ENCODE measurements at regions not wholly inside any gene's neighbourhood (a gene's known extent, or its start where the extent isn't known, plus 50 kb on each side); places are given as distances from the start of the nearest gene placed in this dataset.
"Not testable (repeated sequence)": the region's sequence is repeated elsewhere in the genome, so short reads cannot be mapped to it uniquely, and the experiment has no call there.

- DNase-seq, result no peak
Observed at GRCh38 chr1:166703141-166703540, 136.1 kb upstream of the POGK start.

GRCh38 chr1:166703726-166704462 lies 135.4 kb upstream of the POGK start:
- no peak for DNase-seq

- DNase-seq, result no peak
Observed at GRCh38 chr1:166705376-166706289, 133.6 kb upstream of the POGK start.

- DNase-seq, result no peak
Observed at GRCh38 chr1:166716620-166717019, 122.7 kb upstream of the POGK start.

- DNase-seq, result no peak
Observed at GRCh38 chr1:166721145-166721544, 118.1 kb upstream of the POGK start.

GRCh38 chr1:166730299-166730888 lies 108.9 kb upstream of the POGK start:
- DNase-seq, result no peak

GRCh38 chr1:166738140-166738539 lies 101.1 kb upstream of the POGK start:
- DNase-seq, result no peak

GRCh38 chr1:166738873-166739272 lies 100.4 kb upstream of the POGK start:
- no peak for DNase-seq

- no peak for DNase-seq
Observed at GRCh38 chr1:166740668-166741276, 98.5 kb upstream of the POGK start.

GRCh38 chr1:166763318-166763717 lies 76.0 kb upstream of the POGK start:
- DNase-seq, result no peak

- no peak for DNase-seq
Observed at GRCh38 chr1:166766942-166767341, 72.3 kb upstream of the POGK start.

GRCh38 chr1:166784646-166785045 lies 54.6 kb upstream of the POGK start:
- DNase-seq, result not testable (repeated sequence)

GRCh38 chr1:166785987-166786386 lies 53.3 kb upstream of the POGK start:
- DNase-seq, result no peak

GRCh38 chr1:166789286-166789685 lies 50.0 kb upstream of the POGK start:
- no peak for DNase-seq
